ENCODE measurements at regions not wholly inside any gene's neighbourhood (a gene's known extent, or its start where the extent isn't known, plus 50 kb on each side); places are given as distances from the start of the nearest gene placed in this dataset.

GRCh38 chr14:38629412-38629811 is 373.5 kb upstream of the CLEC14A start:
- Mint-ChIP-seq H3K4me1 (ENCODE audit: insufficient read depth, unreplicated experiment) (no peaks in the 10 kb centered on the region), H3K27me3 (ENCODE audit: insufficient read depth, unreplicated experiment) (no peaks in the 10 kb centered on the region), H3K27ac (ENCODE audit: low read depth, unreplicated experiment) (no peak overlapping the region), H3K9me3 (ENCODE audit: unreplicated experiment) (no peaks in the 10 kb centered on the region), H3K36me3 (ENCODE audit: insufficient read depth, unreplicated experiment) (no peaks in the 10 kb centered on the region), H3K4me3 (ENCODE audit: unreplicated experiment) (no peak overlapping the region)
- intact Hi-C loops (cut with micrococcal nuclease), result no loop called here
- ChIA-PET POLR2A (no interaction called here), CTCF (interaction anchor here (0.6 kb wide), 1 partner anchor 387 kb away, joined by 3 read pairs; no protein-coding TSS in a partner anchor)
- no peak for TF ChIP-seq CTCF (IDR thresholded peaks at IDR 0.05; ENCODE audit: unreplicated experiment)
- DNase-seq (ENCODE audit: unreplicated experiment), result no peak
- BruUV-seq (replicated peaks), result no TSS peak

GRCh38 chr14:38627163-38627562 is 371.3 kb upstream of the CLEC14A start:
- Mint-ChIP-seq H3K9me3 (ENCODE audit: unreplicated experiment) (no peaks in the 10 kb centered on the region), H3K36me3 (ENCODE audit: insufficient read depth, unreplicated experiment) (no peaks in the 10 kb centered on the region)
- intact Hi-C loops (cut with micrococcal nuclease), result no loop called here

GRCh38 chr14:38623661-38624060 is 367.8 kb upstream of the CLEC14A start:
- no peaks in the 10 kb centered on the region for H3K4me1 Mint-ChIP-seq (ENCODE audit: insufficient read depth, unreplicated experiment)
- CTCF ChIA-PET, result interaction anchor here (0.7 kb wide), 1 partner anchor 33 kb away, joined by 3 read pairs; no protein-coding TSS in a partner anchor
- intact Hi-C loops (cut with micrococcal nuclease), result no loop called here
- no peak overlapping the region for H3K4me3 Mint-ChIP-seq (ENCODE audit: unreplicated experiment)
- no peak overlapping the region for H3K27ac Mint-ChIP-seq (ENCODE audit: low read depth, unreplicated experiment)
- TF ChIP-seq CTCF (IDR thresholded peaks at IDR 0.05; ENCODE audit: unreplicated experiment), result no peak
- no peaks in the 10 kb centered on the region for H3K9me3 Mint-ChIP-seq (ENCODE audit: unreplicated experiment)
- DNase-seq (ENCODE audit: unreplicated experiment), result peak; percentile 12
- POLR2A ChIA-PET, result no interaction called here
- no TSS peak for BruUV-seq (replicated peaks)
- no peaks in the 10 kb centered on the region for H3K27me3 Mint-ChIP-seq (ENCODE audit: insufficient read depth, unreplicated experiment)
- H3K36me3 Mint-ChIP-seq (ENCODE audit: insufficient read depth, unreplicated experiment), result no peaks in the 10 kb centered on the region

More at GRCh38 chr14:38627163-38627562, 371.3 kb upstream of the CLEC14A start:
- BruUV-seq (replicated peaks), result no TSS peak
- H3K4me3 Mint-ChIP-seq (ENCODE audit: unreplicated experiment), result no peak overlapping the region
- ChIA-PET CTCF (no interaction called here), POLR2A (no interaction called here)
- no peak for DNase-seq (ENCODE audit: unreplicated experiment)
- H3K4me1 Mint-ChIP-seq (ENCODE audit: insufficient read depth, unreplicated experiment), result no peaks in the 10 kb centered on the region
- no peak overlapping the region for H3K27ac Mint-ChIP-seq (ENCODE audit: low read depth, unreplicated experiment)
- TF ChIP-seq CTCF (IDR thresholded peaks at IDR 0.05; ENCODE audit: unreplicated experiment), result no peak
- no peaks in the 10 kb centered on the region for H3K27me3 Mint-ChIP-seq (ENCODE audit: insufficient read depth, unreplicated experiment)

GRCh38 chr14:38618514-38618913 is 362.6 kb upstream of the CLEC14A start:
- H3K27me3 Mint-ChIP-seq (ENCODE audit: insufficient read depth, unreplicated experiment), result no peaks in the 10 kb centered on the region
- H3K9me3 Mint-ChIP-seq (ENCODE audit: unreplicated experiment), result no peaks in the 10 kb centered on the region
- H3K27ac Mint-ChIP-seq (ENCODE audit: low read depth, unreplicated experiment), result no peak overlapping the region
- H3K4me1 Mint-ChIP-seq (ENCODE audit: insufficient read depth, unreplicated experiment), result no peaks in the 10 kb centered on the region
- no TSS peak for BruUV-seq (replicated peaks)
- H3K4me3 Mint-ChIP-seq (ENCODE audit: unreplicated experiment), result no peak overlapping the region
- ChIA-PET CTCF (no interaction called here), POLR2A (no interaction called here)
- intact Hi-C loops (cut with micrococcal nuclease), result no loop called here
- DNase-seq (ENCODE audit: unreplicated experiment), result no peak
- TF ChIP-seq CTCF (IDR thresholded peaks at IDR 0.05; ENCODE audit: unreplicated experiment), result no peak
- no peaks in the 10 kb centered on the region for H3K36me3 Mint-ChIP-seq (ENCODE audit: insufficient read depth, unreplicated experiment)

Measured in MCF 10A (cell line).